ENCODE measurements at regions not wholly inside any gene's neighbourhood (a gene's known extent, or its start where the extent isn't known, plus 50 kb on each side); places are given as distances from the start of the nearest gene placed in this dataset.

GRCh38 chr15:47367726-47368390, 349.4 kb upstream of the SEMA6D start:
- Histone ChIP-seq H3K36me3 (ENCODE audit: control insufficient read depth in 1 of 2, insufficient read depth in 2 of 2, low read length in 2 of 2) (no peaks in the 10 kb centered on the region), H3K27ac (ENCODE audit: low read length) (no peak overlapping the region), H3K4me1 (ENCODE audit: control insufficient read depth in 1 of 2, insufficient read depth in 2 of 2, low read length in 2 of 2) (no peaks in the 10 kb centered on the region), H3K27me3 (ENCODE audit: low read depth, low read length) (no peaks in the 10 kb centered on the region), H3K9me3 (ENCODE audit: control insufficient read depth in 1 of 2, low read length in 2 of 2) (no peaks in the 10 kb centered on the region), H3K4me3 (ENCODE audit: low read depth in 1 of 2, low read length in 2 of 2) (no peak overlapping the region)

- no peaks in the 10 kb centered on the region for H3K36me3 ChIP-seq (ENCODE audit: control insufficient read depth in 1 of 2, insufficient read depth in 2 of 2, low read length in 2 of 2)
- H3K27ac ChIP-seq (ENCODE audit: low read length) = no peak overlapping the region
- H3K9me3 ChIP-seq (ENCODE audit: control insufficient read depth in 1 of 2, low read length in 2 of 2) = no peaks in the 10 kb centered on the region
- H3K4me3 ChIP-seq (ENCODE audit: low read depth in 1 of 2, low read length in 2 of 2) = no peak overlapping the region
- H3K27me3 ChIP-seq (ENCODE audit: low read depth, low read length) = no peaks in the 10 kb centered on the region
- no peaks in the 10 kb centered on the region for H3K4me1 ChIP-seq (ENCODE audit: control insufficient read depth in 1 of 2, insufficient read depth in 2 of 2, low read length in 2 of 2)
These were observed 345.4 kb upstream of the SEMA6D start for GRCh38 chr15:47371939-47372338.

- Histone ChIP-seq H3K9me3 (ENCODE audit: control insufficient read depth in 1 of 2, low read length in 2 of 2) (no peaks in the 10 kb centered on the region), H3K36me3 (ENCODE audit: control insufficient read depth in 1 of 2, insufficient read depth in 2 of 2, low read length in 2 of 2) (no peaks in the 10 kb centered on the region), H3K27me3 (ENCODE audit: low read depth, low read length) (no peaks in the 10 kb centered on the region), H3K4me3 (ENCODE audit: low read depth in 1 of 2, low read length in 2 of 2) (no peak overlapping the region), H3K27ac (ENCODE audit: low read length) (no peak overlapping the region), H3K4me1 (ENCODE audit: control insufficient read depth in 1 of 2, insufficient read depth in 2 of 2, low read length in 2 of 2) (no peaks in the 10 kb centered on the region)
These were observed 343.1 kb upstream of the SEMA6D start for GRCh38 chr15:47374222-47374621.

- H3K4me1 ChIP-seq (ENCODE audit: control insufficient read depth in 1 of 2, insufficient read depth in 2 of 2, low read length in 2 of 2) = no peaks in the 10 kb centered on the region
- no peaks in the 10 kb centered on the region for H3K36me3 ChIP-seq (ENCODE audit: control insufficient read depth in 1 of 2, insufficient read depth in 2 of 2, low read length in 2 of 2)
- no peak overlapping the region for H3K27ac ChIP-seq (ENCODE audit: low read length)
- no peaks in the 10 kb centered on the region for H3K9me3 ChIP-seq (ENCODE audit: control insufficient read depth in 1 of 2, low read length in 2 of 2)
- no peaks in the 10 kb centered on the region for H3K27me3 ChIP-seq (ENCODE audit: low read depth, low read length)
- H3K4me3 ChIP-seq (ENCODE audit: low read depth in 1 of 2, low read length in 2 of 2) = no peak overlapping the region
These were observed 341.1 kb upstream of the SEMA6D start for GRCh38 chr15:47376190-47376589.

- Histone ChIP-seq H3K4me1 (ENCODE audit: control insufficient read depth in 1 of 2, insufficient read depth in 2 of 2, low read length in 2 of 2) (no peaks in the 10 kb centered on the region), H3K4me3 (ENCODE audit: low read depth in 1 of 2, low read length in 2 of 2) (no peak overlapping the region), H3K27ac (ENCODE audit: low read length) (no peak overlapping the region), H3K9me3 (ENCODE audit: control insufficient read depth in 1 of 2, low read length in 2 of 2) (no peaks in the 10 kb centered on the region), H3K27me3 (ENCODE audit: low read depth, low read length) (no peaks in the 10 kb centered on the region), H3K36me3 (ENCODE audit: control insufficient read depth in 1 of 2, insufficient read depth in 2 of 2, low read length in 2 of 2) (no peaks in the 10 kb centered on the region)
These were observed 339.8 kb upstream of the SEMA6D start for GRCh38 chr15:47377465-47377864.

- Histone ChIP-seq H3K27me3 (ENCODE audit: low read depth, low read length) (no peaks in the 10 kb centered on the region), H3K9me3 (ENCODE audit: control insufficient read depth in 1 of 2, low read length in 2 of 2) (no peaks in the 10 kb centered on the region), H3K4me1 (ENCODE audit: control insufficient read depth in 1 of 2, insufficient read depth in 2 of 2, low read length in 2 of 2) (no peaks in the 10 kb centered on the region), H3K4me3 (ENCODE audit: low read depth in 1 of 2, low read length in 2 of 2) (no peak overlapping the region), H3K27ac (ENCODE audit: low read length) (no peak overlapping the region), H3K36me3 (ENCODE audit: control insufficient read depth in 1 of 2, insufficient read depth in 2 of 2, low read length in 2 of 2) (no peaks in the 10 kb centered on the region)
These were observed 338.8 kb upstream of the SEMA6D start for GRCh38 chr15:47378527-47378926.

GRCh38 chr15:47383102-47383501, 334.2 kb upstream of the SEMA6D start:
- Histone ChIP-seq H3K27me3 (ENCODE audit: low read depth, low read length) (no peaks in the 10 kb centered on the region), H3K4me3 (ENCODE audit: low read depth in 1 of 2, low read length in 2 of 2) (no peak overlapping the region), H3K4me1 (ENCODE audit: control insufficient read depth in 1 of 2, insufficient read depth in 2 of 2, low read length in 2 of 2) (no peaks in the 10 kb centered on the region), H3K36me3 (ENCODE audit: control insufficient read depth in 1 of 2, insufficient read depth in 2 of 2, low read length in 2 of 2) (no peaks in the 10 kb centered on the region), H3K9me3 (ENCODE audit: control insufficient read depth in 1 of 2, low read length in 2 of 2) (no peaks in the 10 kb centered on the region), H3K27ac (ENCODE audit: low read length) (no peak overlapping the region)

- no peak overlapping the region for H3K4me3 ChIP-seq (ENCODE audit: low read depth in 1 of 2, low read length in 2 of 2)
- no peak overlapping the region for H3K27ac ChIP-seq (ENCODE audit: low read length)
- no peaks in the 10 kb centered on the region for H3K4me1 ChIP-seq (ENCODE audit: control insufficient read depth in 1 of 2, insufficient read depth in 2 of 2, low read length in 2 of 2)
These were observed 333.5 kb upstream of the SEMA6D start for GRCh38 chr15:47383801-47384200.

GRCh38 chr15:47384341-47384740, 333.0 kb upstream of the SEMA6D start:
- H3K9me3 ChIP-seq (ENCODE audit: control insufficient read depth in 1 of 2, low read length in 2 of 2) = no peaks in the 10 kb centered on the region
- H3K36me3 ChIP-seq (ENCODE audit: control insufficient read depth in 1 of 2, insufficient read depth in 2 of 2, low read length in 2 of 2) = no peaks in the 10 kb centered on the region
- no peaks in the 10 kb centered on the region for H3K4me1 ChIP-seq (ENCODE audit: control insufficient read depth in 1 of 2, insufficient read depth in 2 of 2, low read length in 2 of 2)
- H3K4me3 ChIP-seq (ENCODE audit: low read depth in 1 of 2, low read length in 2 of 2) = no peak overlapping the region
- H3K27ac ChIP-seq (ENCODE audit: low read length) = no peak overlapping the region
- no peaks in the 10 kb centered on the region for H3K27me3 ChIP-seq (ENCODE audit: low read depth, low read length)

More at GRCh38 chr15:47383801-47384200, 333.5 kb upstream of the SEMA6D start:
- Histone ChIP-seq H3K9me3 (ENCODE audit: control insufficient read depth in 1 of 2, low read length in 2 of 2) (no peaks in the 10 kb centered on the region), H3K27me3 (ENCODE audit: low read depth, low read length) (no peaks in the 10 kb centered on the region), H3K36me3 (ENCODE audit: control insufficient read depth in 1 of 2, insufficient read depth in 2 of 2, low read length in 2 of 2) (no peaks in the 10 kb centered on the region)

GRCh38 chr15:47384776-47385175, 332.5 kb upstream of the SEMA6D start:
- H3K9me3 ChIP-seq (ENCODE audit: control insufficient read depth in 1 of 2, low read length in 2 of 2) = no peaks in the 10 kb centered on the region
- H3K36me3 ChIP-seq (ENCODE audit: control insufficient read depth in 1 of 2, insufficient read depth in 2 of 2, low read length in 2 of 2) = no peaks in the 10 kb centered on the region
- H3K27me3 ChIP-seq (ENCODE audit: low read depth, low read length) = no peaks in the 10 kb centered on the region
- H3K4me3 ChIP-seq (ENCODE audit: low read depth in 1 of 2, low read length in 2 of 2) = no peak overlapping the region
- H3K27ac ChIP-seq (ENCODE audit: low read length) = no peak overlapping the region
- H3K4me1 ChIP-seq (ENCODE audit: control insufficient read depth in 1 of 2, insufficient read depth in 2 of 2, low read length in 2 of 2) = no peaks in the 10 kb centered on the region

GRCh38 chr15:47386459-47386858, 330.8 kb upstream of the SEMA6D start:
- H3K27me3 ChIP-seq (ENCODE audit: low read depth, low read length) = no peaks in the 10 kb centered on the region
- no peak overlapping the region for H3K27ac ChIP-seq (ENCODE audit: low read length)
- H3K36me3 ChIP-seq (ENCODE audit: control insufficient read depth in 1 of 2, insufficient read depth in 2 of 2, low read length in 2 of 2) = no peaks in the 10 kb centered on the region
- H3K4me1 ChIP-seq (ENCODE audit: control insufficient read depth in 1 of 2, insufficient read depth in 2 of 2, low read length in 2 of 2) = no peaks in the 10 kb centered on the region
- no peaks in the 10 kb centered on the region for H3K9me3 ChIP-seq (ENCODE audit: control insufficient read depth in 1 of 2, low read length in 2 of 2)
- H3K4me3 ChIP-seq (ENCODE audit: low read depth in 1 of 2, low read length in 2 of 2) = no peak overlapping the region

GRCh38 chr15:47388299-47388698, 329.0 kb upstream of the SEMA6D start:
- Histone ChIP-seq H3K27me3 (ENCODE audit: low read depth, low read length) (no peaks in the 10 kb centered on the region), H3K4me1 (ENCODE audit: control insufficient read depth in 1 of 2, insufficient read depth in 2 of 2, low read length in 2 of 2) (no peaks in the 10 kb centered on the region), H3K36me3 (ENCODE audit: control insufficient read depth in 1 of 2, insufficient read depth in 2 of 2, low read length in 2 of 2) (no peaks in the 10 kb centered on the region), H3K4me3 (ENCODE audit: low read depth in 1 of 2, low read length in 2 of 2) (no peak overlapping the region), H3K27ac (ENCODE audit: low read length) (no peak overlapping the region), H3K9me3 (ENCODE audit: control insufficient read depth in 1 of 2, low read length in 2 of 2) (no peaks in the 10 kb centered on the region)

All from muscle layer of duodenum (tissue), 2 donors.